Mucosa of descending colon (tissue), 3 donors: ENCODE measurements at regions not wholly inside any gene's neighbourhood (a gene's known extent, or its start where the extent isn't known, plus 50 kb on each side); places are given as distances from the start of the nearest gene placed in this dataset.
A peak's percentile ranks its signal among the peaks of the same experiment; 100 is the strongest.
"Not testable (repeated sequence)": the region's sequence is repeated elsewhere in the genome, so short reads cannot be mapped to it uniquely, and the experiment has no call there.

Experiments
- ATAC-seq: fragments of 200-7000 bp; cut with Tn5 transposase; one replicate; pipeline ENCODE4 v1.9.1; 2020; ENCODE audit warnings: mild to moderate bottlenecking, moderate library complexity
- DNase-seq, 3 donors: peaks; one replicate each; pipeline ENCODE4 v3.0.0-alpha.2; 2020
- H3K36me3 ChIP-seq: fragments of 200-600 bp; one replicate; pipeline ENCODE4 v1.8.0; 2021; ENCODE audit warnings: low read depth, mild to moderate bottlenecking
- H3K4me1 ChIP-seq: fragments of 200-600 bp; one replicate; pipeline ENCODE4 v1.8.0; 2021; ENCODE audit warnings: low read depth, mild to moderate bottlenecking
- H3K4me3 ChIP-seq: fragments of 200-600 bp; one replicate; pipeline ENCODE4 v1.8.0; 2021; ENCODE audit warnings: mild to moderate bottlenecking
- H3K9me3 ChIP-seq: fragments of 200-600 bp; one replicate; pipeline ENCODE4 v1.8.0; 2021; ENCODE audit warnings: mild to moderate bottlenecking
- CTCF ChIP-seq: fragments of 200-600 bp; IDR thresholded peaks from one replicate; pipeline ENCODE4 v1.8.0; 2022; ENCODE audit warnings: antibody characterized with exemption, mild to moderate bottlenecking
- intact Hi-C, 2 donors: fragments of 100-400 bp; cut with DNase I in 1 of 2; cut with micrococcal nuclease in 1 of 2; formaldehyde crosslinking; loops; one replicate each; pipeline versions ENCODE4 v1.11.0 to v1.11.1; 2022; cut with DNase I, micrococcal nuclease
- donor health status: DM: no; HTN: no; CAD: no; lungs with moderate emphysema.
- donor health status: DM: no; HTN: no; CAD: no.
- donor health status: DM: no; HTN: yes; CAD: no.

- intact Hi-C loops: no loop called here
- TF ChIP-seq CTCF: no peak
- H3K4me3 ChIP-seq: no peak overlapping the region
- no peak for DNase-seq
- no peaks in the 10 kb centered on the region for H3K36me3 ChIP-seq
- ATAC-seq: no peak
- no peaks in the 10 kb centered on the region for H3K4me1 ChIP-seq
- H3K9me3 ChIP-seq: no peaks in the 10 kb centered on the region
Measured at GRCh38 chrY:15871570-15871969, 1347.2 kb downstream of the NLGN4Y start.

GRCh38 chrY:15875881-15876280, 1351.6 kb downstream of the NLGN4Y start:
- intact Hi-C loops: not testable (repeated sequence)

GRCh38 chrY:15903524-15903923, 1379.2 kb downstream of the NLGN4Y start:
- H3K4me1 ChIP-seq, H3K4me3 ChIP-seq, DNase-seq, H3K9me3 ChIP-seq, H3K36me3 ChIP-seq, ATAC-seq, intact Hi-C loops: not testable (repeated sequence)

More at GRCh38 chrY:15875881-15876280, 1351.6 kb downstream of the NLGN4Y start:
- DNase-seq, H3K9me3 ChIP-seq, H3K4me3 ChIP-seq, ATAC-seq, H3K4me1 ChIP-seq, H3K36me3 ChIP-seq: not testable (repeated sequence)

GRCh38 chrY:15905557-15905956, 1381.2 kb downstream of the NLGN4Y start:
- Histone ChIP-seq H3K9me3 (no peaks in the 10 kb centered on the region), H3K4me1 (no peaks in the 10 kb centered on the region), H3K4me3 (no peak overlapping the region), H3K36me3 (no peaks in the 10 kb centered on the region)
- DNase-seq: no peak
- intact Hi-C loops: no loop called here
- ATAC-seq: no peak
- TF ChIP-seq CTCF: no peak

GRCh38 chrY:15926499-15926898, 1402.2 kb downstream of the NLGN4Y start:
- no peak for TF ChIP-seq CTCF
- Histone ChIP-seq H3K9me3 (no peaks in the 10 kb centered on the region), H3K36me3 (no peaks in the 10 kb centered on the region), H3K4me1 (no peaks in the 10 kb centered on the region), H3K4me3 (no peak overlapping the region)
- intact Hi-C loops: no loop called here
- no peak for ATAC-seq
- DNase-seq: peak in 1 of 3 donors; percentile 1

- intact Hi-C loops: no loop called here
- ATAC-seq (no peak), DNase-seq (no peak)
- Histone ChIP-seq H3K9me3 (no peaks in the 10 kb centered on the region), H3K36me3 (no peaks in the 10 kb centered on the region), H3K4me3 (no peak overlapping the region), H3K4me1 (no peaks in the 10 kb centered on the region)
- no peak for TF ChIP-seq CTCF
Measured at GRCh38 chrY:15938791-15939190, 1414.5 kb downstream of the NLGN4Y start.

GRCh38 chrY:15951041-15951440, 1426.7 kb downstream of the NLGN4Y start:
- Histone ChIP-seq H3K36me3 (no peaks in the 10 kb centered on the region), H3K9me3 (no peaks in the 10 kb centered on the region), H3K4me3 (no peak overlapping the region), H3K4me1 (no peaks in the 10 kb centered on the region)
- DNase-seq (no peak), ATAC-seq (no peak)
- no peak for TF ChIP-seq CTCF
- intact Hi-C loops: no loop called here
